HG03108 (cell line): ENCODE measurements at regions not wholly inside any gene's neighbourhood (a gene's known extent, or its start where the extent isn't known, plus 50 kb on each side); places are given as distances from the start of the nearest gene placed in this dataset.

Experiments
- ATAC-seq: cut with Tn5 transposase; IDR thresholded peaks from one replicate; pipeline ENCODE4 v1.9.1; 2021; ENCODE audit warnings: moderate library complexity; ENCODE audit not compliant: unreplicated experiment

GRCh38 chr4:3671571-3672464 is 94.4 kb upstream of the ADRA2C start:
- no peak for ATAC-seq

DNA sequence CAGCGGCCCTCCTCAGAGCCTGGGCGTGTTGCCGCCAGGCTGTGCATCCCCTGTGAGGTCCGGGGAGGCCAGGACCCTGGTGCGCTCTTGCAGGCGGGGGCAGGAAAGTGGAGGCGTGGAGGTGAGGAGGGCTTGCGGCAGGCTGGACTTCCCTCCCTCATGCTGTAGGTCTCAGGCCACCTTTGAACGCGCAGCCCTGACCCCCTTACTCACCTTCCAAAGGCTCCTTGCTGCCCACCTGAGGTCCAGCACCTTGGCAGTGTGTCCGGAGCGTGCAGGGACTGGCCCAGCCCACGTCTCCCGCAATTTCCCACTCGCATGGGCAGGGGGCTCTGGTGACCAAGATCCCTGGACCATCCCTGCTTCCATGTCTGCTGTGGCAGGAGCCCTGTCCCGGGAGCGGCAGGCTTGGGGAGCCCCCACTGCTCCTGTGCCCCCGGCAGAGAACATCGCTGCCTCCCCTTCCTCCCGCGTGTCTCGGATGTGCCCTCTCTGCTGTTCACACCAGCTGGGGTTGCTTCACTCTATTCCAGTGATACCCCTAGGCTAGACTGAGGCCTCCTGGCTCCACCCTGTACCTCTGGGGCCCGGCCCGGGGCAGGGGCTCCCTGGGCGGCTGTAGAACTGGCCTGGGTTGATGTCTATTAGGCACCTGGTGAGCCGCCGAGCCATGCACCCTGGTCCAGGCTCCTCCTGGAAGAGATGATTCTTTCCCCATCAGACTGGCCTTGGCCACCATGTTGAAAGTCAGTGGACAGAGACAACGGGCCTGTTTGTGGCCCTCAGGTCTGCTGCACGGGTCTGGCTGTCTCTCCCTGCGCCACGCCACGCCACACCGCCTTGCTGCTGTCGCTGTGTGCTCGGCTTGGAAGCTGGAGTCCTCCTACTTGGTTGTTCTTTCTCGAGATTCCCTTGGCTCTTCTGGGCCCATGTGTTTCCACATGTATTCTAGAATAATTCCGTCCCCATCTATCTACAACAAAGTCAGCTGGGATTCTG is 95.4 kb upstream of the ADRA2C start:
- no peak for ATAC-seq

GRCh38 chr4:3669553-3669949 is 96.6 kb upstream of the ADRA2C start:
- ATAC-seq: no peak

- no peak for ATAC-seq
Observed at GRCh38 chr4:3668825-3669552, 97.2 kb upstream of the ADRA2C start.

DNA sequence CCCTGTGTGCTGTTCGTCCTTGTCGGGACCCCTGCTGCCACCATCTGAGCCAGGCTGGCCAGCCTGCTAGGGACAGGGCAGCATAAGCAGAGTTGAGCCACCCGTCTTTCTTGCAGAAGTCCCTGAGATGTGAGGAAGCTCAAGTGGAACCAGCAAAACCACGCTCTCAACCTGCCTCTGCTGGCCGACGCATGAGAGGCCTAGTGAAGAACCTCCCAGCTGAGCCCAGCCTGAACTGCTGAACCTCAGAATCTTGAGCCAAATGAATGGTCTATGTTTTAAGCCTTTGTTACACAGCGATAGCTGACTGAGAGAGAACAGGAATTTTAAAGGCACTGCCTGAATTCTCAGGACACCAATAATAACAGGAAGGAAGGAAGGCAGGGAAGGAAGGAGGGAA is 98.9 kb upstream of the ADRA2C start:
- no peak for ATAC-seq

- peak; percentile 45 for ATAC-seq
Observed at GRCh38 chr4:3666263-3666662, 99.9 kb upstream of the ADRA2C start.

DNA sequence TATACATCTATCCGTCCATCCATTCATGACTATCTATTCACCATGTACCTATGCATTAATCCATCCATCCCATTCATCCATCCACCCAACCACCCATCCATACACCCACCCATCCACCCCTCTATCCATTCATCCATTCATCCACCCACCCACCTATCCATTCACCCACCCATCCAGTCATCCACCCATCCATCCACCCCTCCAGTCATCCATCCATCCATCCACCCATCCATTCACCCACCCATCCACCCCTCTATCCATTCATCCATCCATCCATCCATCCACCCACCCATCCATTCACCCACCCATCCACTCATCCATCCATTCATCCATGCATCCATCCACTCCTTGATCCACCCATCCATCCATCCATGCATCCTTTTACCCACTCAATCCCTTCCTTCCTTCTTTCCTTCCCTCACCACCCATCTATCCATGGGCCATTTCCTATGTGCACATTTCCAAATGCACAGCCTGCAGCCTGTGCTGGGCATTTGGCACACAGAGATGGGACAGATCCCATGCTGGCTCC is 100.8 kb upstream of the ADRA2C start:
- no peak for ATAC-seq

GRCh38 chr4:3663791-3664190 is 102.4 kb upstream of the ADRA2C start:
- no peak for ATAC-seq

GRCh38 chr4:3662516-3662915 is 103.7 kb upstream of the ADRA2C start:
- no peak for ATAC-seq

DNA sequence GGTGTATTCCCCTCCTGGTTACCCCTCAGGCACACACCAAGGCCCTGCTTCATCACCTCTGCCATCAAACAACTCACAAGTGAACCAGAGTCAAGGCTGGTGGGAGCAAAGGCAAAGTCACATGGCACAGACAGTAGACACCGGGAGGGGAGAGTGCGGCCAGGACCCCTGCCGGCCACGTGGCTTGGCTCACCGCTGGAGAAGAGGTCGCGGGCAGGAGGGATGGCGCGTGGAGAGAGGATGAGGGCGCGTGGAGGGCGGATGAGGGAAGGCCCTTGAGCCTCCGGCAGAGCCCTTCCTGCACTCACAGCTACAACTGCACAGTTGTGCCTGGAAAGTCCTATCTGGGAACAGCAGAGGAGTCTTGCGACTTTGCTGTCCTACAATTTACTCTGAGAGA is 104.2 kb upstream of the ADRA2C start:
- ATAC-seq: no peak

DNA sequence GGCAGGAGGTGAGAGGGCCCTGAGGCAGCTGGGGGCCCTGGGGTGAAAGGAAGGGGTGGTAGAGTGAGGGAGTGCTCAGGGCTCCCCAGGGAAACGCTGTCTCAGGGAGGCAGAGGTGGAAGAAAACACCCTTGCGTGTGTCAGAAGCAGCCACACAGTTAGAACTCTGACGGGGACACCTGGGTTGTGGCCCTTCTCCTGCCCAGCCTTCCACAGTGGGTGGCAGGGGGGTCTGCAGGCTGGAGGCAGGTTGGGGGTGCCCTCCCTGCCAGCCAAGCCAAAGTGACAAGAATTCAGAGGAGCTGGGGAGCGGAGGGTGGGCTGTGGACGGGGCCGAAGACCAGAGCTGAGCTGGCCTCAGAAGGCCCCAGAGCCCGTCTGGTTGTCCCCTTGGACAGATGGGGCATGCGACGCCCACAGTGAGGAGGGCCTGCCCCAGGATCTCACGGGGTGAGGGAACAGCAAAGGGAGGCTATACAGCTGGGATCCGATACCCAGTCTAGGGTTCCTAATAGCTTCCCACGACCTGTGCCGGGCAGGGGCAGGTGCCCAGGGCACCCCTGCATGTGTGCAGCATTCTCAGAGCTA is 105.2 kb upstream of the ADRA2C start:
- no peak for ATAC-seq

DNA sequence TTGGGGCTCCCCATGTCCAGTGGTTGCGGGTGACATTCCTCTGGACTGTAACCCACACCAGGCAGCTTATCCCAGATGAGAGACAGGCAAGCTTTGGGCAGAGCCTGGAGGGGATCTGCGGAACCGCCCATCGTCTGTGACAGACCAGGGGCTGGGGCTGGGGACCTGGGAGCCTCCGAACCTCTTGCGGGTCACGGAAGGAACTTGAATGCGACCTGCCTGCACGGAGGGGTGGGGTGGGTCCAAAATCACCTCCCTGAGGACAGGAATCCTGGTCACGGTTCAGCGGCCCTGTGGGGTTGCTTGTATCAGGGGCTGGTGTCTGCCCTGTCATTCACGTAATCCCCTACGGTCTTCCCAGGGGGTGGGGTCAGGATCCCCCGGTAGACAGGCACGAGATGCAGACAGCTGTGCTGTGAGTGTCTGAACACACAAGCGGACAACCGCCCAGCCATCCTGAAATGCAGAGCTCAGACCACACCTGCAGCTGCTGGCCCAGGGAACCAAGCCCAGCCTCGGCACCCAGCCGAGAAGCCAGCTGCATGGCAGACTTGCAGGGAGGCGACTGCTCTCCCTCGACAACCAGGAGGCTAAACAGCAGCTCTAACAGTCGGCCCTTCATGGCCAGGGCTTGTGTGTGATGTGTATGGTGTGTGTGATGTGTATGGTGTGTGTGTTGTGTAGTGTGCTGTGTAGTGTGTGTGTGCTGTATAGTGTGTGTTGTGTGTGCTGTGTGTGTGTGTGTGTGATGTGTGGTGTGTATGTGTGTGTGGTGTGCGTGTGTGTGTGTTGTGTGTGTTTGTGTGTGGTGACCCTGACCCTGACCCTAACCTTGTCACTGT is 105.9 kb upstream of the ADRA2C start:
- no peak for ATAC-seq

DNA sequence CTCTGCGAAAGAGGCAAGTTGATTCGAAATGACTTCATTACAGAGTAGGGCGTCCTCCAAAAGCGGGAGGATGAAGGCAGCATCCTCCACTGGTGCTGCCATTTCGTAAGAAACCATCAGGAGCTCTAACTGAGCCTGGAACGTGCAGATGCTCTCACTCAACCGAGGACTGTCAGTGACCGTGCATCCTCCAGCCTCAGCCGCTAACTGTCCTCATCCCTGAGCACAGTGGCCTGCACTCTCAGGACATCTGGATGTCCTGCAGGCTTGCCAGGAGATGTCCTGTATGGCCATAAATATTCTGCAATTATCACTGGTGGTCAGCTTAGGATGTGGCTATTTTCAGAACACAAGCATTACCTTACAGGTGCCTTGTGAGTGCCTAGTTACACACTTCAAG is 107.1 kb upstream of the ADRA2C start:
- ATAC-seq: no peak

DNA sequence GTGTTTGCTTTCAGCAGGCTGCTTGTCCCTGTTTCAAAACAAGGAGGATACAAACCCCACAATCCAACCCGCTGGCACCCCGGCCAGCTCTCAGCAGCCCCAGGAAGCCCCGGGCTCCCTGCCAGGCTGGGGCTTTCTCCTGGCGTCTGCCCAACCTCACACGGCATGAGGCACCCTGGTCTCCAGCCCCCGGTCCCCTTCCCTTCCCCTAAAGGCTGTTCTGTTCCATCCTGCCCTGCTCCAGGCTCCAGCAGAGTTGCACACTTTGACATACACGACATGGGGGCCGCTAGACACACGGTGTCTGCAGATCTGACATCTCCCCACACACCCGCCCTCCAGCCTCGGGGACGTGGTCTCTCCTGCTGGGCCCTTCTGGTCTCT is 107.7 kb upstream of the ADRA2C start:
- no peak for ATAC-seq

GRCh38 chr4:3657902-3658529 is 108.2 kb upstream of the ADRA2C start:
- ATAC-seq: no peak

- no peak for ATAC-seq
Observed at GRCh38 chr4:3656416-3657356, 109.5 kb upstream of the ADRA2C start.

DNA sequence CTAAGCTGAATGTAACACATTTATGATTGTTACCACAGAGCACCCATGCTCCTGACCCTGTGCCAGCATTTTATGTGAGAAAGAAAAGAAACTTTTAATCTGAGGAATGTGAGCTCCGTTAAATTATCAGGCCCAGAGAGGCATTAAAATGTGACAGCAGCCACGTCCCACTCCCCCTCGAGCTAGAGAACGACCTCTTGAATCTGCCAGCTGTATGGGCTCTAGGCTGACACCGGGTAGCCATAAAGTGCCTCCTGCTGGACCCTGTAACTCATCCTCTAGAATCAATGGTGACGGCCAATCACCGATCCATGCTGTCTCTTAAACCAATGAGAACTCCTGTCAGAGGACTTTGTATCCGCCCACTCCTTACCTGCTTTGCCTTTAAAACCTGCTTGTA is 110.2 kb upstream of the ADRA2C start:
- ATAC-seq: no peak

DNA sequence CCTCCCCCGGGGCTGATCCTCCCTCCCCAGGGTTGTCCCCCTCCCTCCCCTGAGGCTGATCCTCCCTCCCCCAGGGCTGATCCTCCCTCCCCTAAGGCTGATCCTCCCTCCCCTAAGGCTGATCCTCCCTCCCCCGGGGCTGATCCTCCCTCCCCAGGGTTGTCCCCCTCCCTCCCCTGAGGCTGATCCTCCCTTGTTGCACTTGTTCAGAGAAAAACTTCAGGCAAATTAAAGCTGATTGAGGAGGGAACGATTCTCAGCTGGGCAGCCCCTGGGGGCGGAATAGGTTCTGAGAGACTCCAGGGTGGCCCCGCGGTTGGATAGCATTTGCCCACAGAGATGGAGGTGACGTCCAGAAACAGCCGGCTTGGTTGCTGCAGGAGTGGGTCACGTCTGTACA is 110.7 kb upstream of the ADRA2C start:
- ATAC-seq: no peak
